KMS-11 (cell line): ENCODE measurements at regions not wholly inside any gene's neighbourhood (a gene's known extent, or its start where the extent isn't known, plus 50 kb on each side); places are given as distances from the start of the nearest gene placed in this dataset.

ENCODE experiments used
- H2AFZ ChIP-seq: fragments of 200-600 bp; sonication (generic); 2 replicates; pipeline ENCODE4 v1.6.1; 2016; ENCODE audit warnings: antibody characterized with exemption, mixed run types, low read depth
- H3K27ac ChIP-seq: fragments of 200-600 bp; sonication (generic); 2 replicates; pipeline ENCODE4 v1.6.1; 2016; ENCODE audit warnings: mild to moderate bottlenecking, mixed run types
- H3K27me3 ChIP-seq: fragments of 200-600 bp; sonication (generic); 2 replicates; pipeline ENCODE4 v1.6.1; 2017; ENCODE audit warnings: mild to moderate bottlenecking, low read depth, mixed run types, moderate library complexity; ENCODE audit not compliant: insufficient read depth
- H3K36me3 ChIP-seq: fragments of 200-600 bp; sonication (generic); 2 replicates; pipeline ENCODE4 v1.6.1; 2017; ENCODE audit warnings: mild to moderate bottlenecking, mixed run types; ENCODE audit not compliant: insufficient read depth
- H3K4me1 ChIP-seq: fragments of 200-600 bp; sonication (generic); 2 replicates; pipeline ENCODE4 v1.6.1; 2016; ENCODE audit warnings: mild to moderate bottlenecking, low read depth, mixed run types; ENCODE audit not compliant: poor library complexity, severe bottlenecking
- H3K4me2 ChIP-seq: fragments of 200-600 bp; sonication (generic); 2 replicates; pipeline ENCODE4 v1.7.0; 2016; ENCODE audit warnings: mild to moderate bottlenecking, mixed run types
- H3K4me3 ChIP-seq: fragments of 200-600 bp; sonication (generic); IDR thresholded peaks from 2 replicates; pipeline ENCODE4 v1.6.1; 2017; ENCODE audit warnings: low read depth, low read length, mixed read lengths; ENCODE audit not compliant: insufficient read depth
- H3K79me2 ChIP-seq: fragments of 200-600 bp; sonication (generic); 2 replicates; pipeline ENCODE4 v1.6.1; 2016; ENCODE audit warnings: low read depth, mixed run types; ENCODE audit not compliant: insufficient read depth
- H3K9ac ChIP-seq: fragments of 200-600 bp; sonication (generic); 2 replicates; pipeline ENCODE4 v1.6.1; 2016; ENCODE audit warnings: mild to moderate bottlenecking, mixed run types
- H4K20me1 ChIP-seq: fragments of 200-600 bp; sonication (generic); 2 replicates; pipeline ENCODE4 v1.6.1; 2016; ENCODE audit warnings: mild to moderate bottlenecking, mixed run types; ENCODE audit not compliant: insufficient read depth
- TF ChIP-seq, protein P1 (sequence below): fragments of 200-600 bp; sonication (generic); conservative IDR thresholded peaks from 2 replicates; pipeline ENCODE4 v1.6.1; 2017; ENCODE audit warnings: low read depth, mild to moderate bottlenecking, antibody characterized with exemption, low read length, moderate library complexity, mixed read lengths

DNA sequence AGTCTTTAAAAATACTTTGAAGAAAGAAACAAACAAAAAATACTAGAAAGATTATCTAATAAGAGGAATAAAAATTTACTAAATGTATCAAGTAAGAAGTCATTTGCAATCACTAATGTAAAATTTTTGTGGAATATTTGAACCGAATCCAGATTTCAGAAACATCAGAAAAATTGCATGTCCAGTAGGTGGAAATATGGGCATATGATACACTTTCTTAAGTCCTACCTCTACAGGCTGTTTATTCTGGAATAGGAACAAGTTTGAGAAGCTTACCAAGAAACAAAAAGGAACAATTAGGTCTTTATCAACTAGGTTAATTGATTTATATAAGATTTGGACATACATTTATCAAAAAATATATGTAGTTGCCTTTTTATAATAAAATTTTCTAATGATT, 292.9 kb upstream of the ROBO1 start:
- Histone ChIP-seq H3K9ac (no peak overlapping the region), H3K27ac (no peak overlapping the region), H2AFZ (no peak overlapping the region), H3K79me2 (no peaks in the 10 kb centered on the region), H3K4me1 (no peaks in the 10 kb centered on the region), H3K27me3 (no peaks in the 10 kb centered on the region), H3K4me3 (no peak overlapping the region), H3K36me3 (no peaks in the 10 kb centered on the region), H3K4me2 (no peak overlapping the region), H4K20me1 (no peaks in the 10 kb centered on the region)
- TF ChIP-seq, protein P1, sequence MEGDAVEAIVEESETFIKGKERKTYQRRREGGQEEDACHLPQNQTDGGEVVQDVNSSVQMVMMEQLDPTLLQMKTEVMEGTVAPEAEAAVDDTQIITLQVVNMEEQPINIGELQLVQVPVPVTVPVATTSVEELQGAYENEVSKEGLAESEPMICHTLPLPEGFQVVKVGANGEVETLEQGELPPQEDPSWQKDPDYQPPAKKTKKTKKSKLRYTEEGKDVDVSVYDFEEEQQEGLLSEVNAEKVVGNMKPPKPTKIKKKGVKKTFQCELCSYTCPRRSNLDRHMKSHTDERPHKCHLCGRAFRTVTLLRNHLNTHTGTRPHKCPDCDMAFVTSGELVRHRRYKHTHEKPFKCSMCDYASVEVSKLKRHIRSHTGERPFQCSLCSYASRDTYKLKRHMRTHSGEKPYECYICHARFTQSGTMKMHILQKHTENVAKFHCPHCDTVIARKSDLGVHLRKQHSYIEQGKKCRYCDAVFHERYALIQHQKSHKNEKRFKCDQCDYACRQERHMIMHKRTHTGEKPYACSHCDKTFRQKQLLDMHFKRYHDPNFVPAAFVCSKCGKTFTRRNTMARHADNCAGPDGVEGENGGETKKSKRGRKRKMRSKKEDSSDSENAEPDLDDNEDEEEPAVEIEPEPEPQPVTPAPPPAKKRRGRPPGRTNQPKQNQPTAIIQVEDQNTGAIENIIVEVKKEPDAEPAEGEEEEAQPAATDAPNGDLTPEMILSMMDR = no peak

DNA sequence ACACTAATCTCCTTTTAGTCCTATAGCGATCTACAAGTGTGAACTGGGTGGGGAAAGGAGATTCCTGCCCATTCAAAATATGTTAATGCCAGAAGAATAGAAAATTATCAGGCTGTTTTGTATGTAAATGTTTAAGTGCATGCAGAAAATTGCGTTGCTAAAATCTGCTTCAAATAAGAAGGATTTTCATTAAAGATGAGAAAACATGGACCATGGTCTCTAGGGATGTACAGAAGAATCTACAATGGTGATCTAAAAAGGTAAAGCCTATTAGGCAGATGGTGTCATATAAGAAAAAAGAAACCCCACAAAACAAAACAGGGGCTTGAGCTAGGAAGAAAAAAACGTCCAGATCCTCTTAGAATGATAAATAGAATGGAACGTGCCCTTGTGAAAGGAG, 287.5 kb upstream of the ROBO1 start:
- Histone ChIP-seq H3K27ac (no peak overlapping the region), H2AFZ (no peak overlapping the region)
- TF ChIP-seq, protein P1 = no peak

DNA sequence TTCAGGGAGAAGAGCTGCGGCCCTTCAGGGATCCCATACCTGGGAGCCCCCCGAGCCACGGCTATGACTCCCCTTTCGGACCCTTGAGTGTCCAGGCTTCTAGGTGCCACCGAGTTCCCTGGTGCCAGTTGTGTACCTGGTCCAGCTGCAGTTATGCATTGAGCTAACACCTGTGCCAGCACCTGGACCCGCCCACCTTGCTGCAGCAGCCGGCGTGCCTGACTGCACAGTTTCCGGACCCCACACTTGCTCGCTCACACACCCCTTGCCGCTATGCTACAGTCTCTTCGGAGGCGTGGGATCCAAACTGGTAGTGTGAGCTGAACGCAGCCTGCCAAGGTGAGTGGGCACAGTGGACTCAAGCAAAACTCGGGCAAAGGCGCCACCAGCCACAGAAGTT, 284.5 kb upstream of the ROBO1 start:
- no peak overlapping the region for H3K9ac ChIP-seq
- H3K27me3 ChIP-seq = no peaks in the 10 kb centered on the region
- H3K4me1 ChIP-seq = no peaks in the 10 kb centered on the region
- no peaks in the 10 kb centered on the region for H4K20me1 ChIP-seq
- no peak overlapping the region for H3K27ac ChIP-seq
- no peak overlapping the region for H3K4me3 ChIP-seq
- no peaks in the 10 kb centered on the region for H3K79me2 ChIP-seq
- H3K36me3 ChIP-seq = no peaks in the 10 kb centered on the region
- no peak overlapping the region for H2AFZ ChIP-seq
- TF ChIP-seq, protein P1 = no peak
- no peak overlapping the region for H3K4me2 ChIP-seq

More for the DNA sequence above, 287.5 kb upstream of the ROBO1 start:
- Histone ChIP-seq H3K27me3 (no peaks in the 10 kb centered on the region), H3K9ac (no peak overlapping the region), H3K4me1 (no peaks in the 10 kb centered on the region), H3K79me2 (no peaks in the 10 kb centered on the region), H3K4me2 (no peak overlapping the region), H4K20me1 (no peaks in the 10 kb centered on the region), H3K36me3 (no peaks in the 10 kb centered on the region), H3K4me3 (no peak overlapping the region)

DNA sequence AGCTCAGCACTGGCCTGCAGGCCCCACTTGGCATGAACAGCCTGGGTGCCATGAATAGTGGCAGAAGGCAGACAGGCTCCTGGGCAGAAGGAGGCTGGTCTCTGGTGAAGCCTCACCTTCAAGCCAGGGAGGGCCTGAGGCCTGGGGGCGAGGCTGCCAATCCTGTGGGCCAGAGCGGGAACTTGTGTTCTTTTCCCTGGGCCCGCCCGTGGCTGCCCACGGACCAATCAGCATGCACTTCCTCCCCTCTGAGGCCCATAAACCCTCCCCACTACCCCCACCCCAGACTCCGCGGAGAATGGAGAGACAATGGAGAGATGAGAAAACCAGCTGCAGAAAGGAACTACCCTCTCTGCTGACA, 283.8 kb upstream of the ROBO1 start:
- no peak overlapping the region for H2AFZ ChIP-seq
- H3K9ac ChIP-seq = no peak overlapping the region
- no peak overlapping the region for H3K27ac ChIP-seq
- TF ChIP-seq, protein P1 = no peak
- H3K4me2 ChIP-seq = no peak overlapping the region
- H3K36me3 ChIP-seq = no peaks in the 10 kb centered on the region
- no peaks in the 10 kb centered on the region for H3K27me3 ChIP-seq
- H3K4me3 ChIP-seq = no peak overlapping the region
- no peaks in the 10 kb centered on the region for H3K79me2 ChIP-seq
- H3K4me1 ChIP-seq = no peaks in the 10 kb centered on the region
- H4K20me1 ChIP-seq = no peaks in the 10 kb centered on the region
